Neural cell (in vitro differentiated cells): ENCODE measurements at regions not wholly inside any gene's neighbourhood (a gene's known extent, or its start where the extent isn't known, plus 50 kb on each side); places are given as distances from the start of the nearest gene placed in this dataset.

Experiments
- H2AFZ ChIP-seq: fragments of 200-600, 300-800 bp; sonication (generic), shearing (Covaris generic); 2 replicates; pipeline ENCODE4 v1.6.0; 2014; ENCODE audit warnings: low read depth, mild to moderate bottlenecking, antibody characterized with exemption, low read length, moderate library complexity
- H3F3A ChIP-seq: fragments of 200-600 bp; shearing (Covaris generic); 2 replicates; pipeline ENCODE4 v1.6.1; 2016; ENCODE audit warnings: mild to moderate bottlenecking, moderate library complexity, mixed read lengths, antibody characterized with exemption, low read length; ENCODE audit not compliant: insufficient read depth, poor library complexity, severe bottlenecking
- H3K27ac ChIP-seq: fragments of 200-600, 300-800 bp; sonication (generic), shearing (Covaris generic); 2 replicates; pipeline ENCODE4 v1.5.1; 2014; ENCODE audit warnings: mild to moderate bottlenecking, low read length, moderate library complexity
- H3K27me3 ChIP-seq: fragments of 300-800, 200-600 bp; sonication (generic), shearing (Covaris generic); 2 replicates; pipeline ENCODE4 v1.6.0; 2014; ENCODE audit warnings: mild to moderate bottlenecking, low read depth, low read length, moderate library complexity; ENCODE audit not compliant: insufficient read depth
- H3K36me3 ChIP-seq: fragments of 300-800, 200-600 bp; sonication (generic), shearing (Covaris generic); 2 replicates; pipeline ENCODE4 v1.5.1; 2014; ENCODE audit warnings: mild to moderate bottlenecking, antibody characterized with exemption, low read length, moderate library complexity; ENCODE audit not compliant: insufficient read depth
- H3K4me2 ChIP-seq: fragments of 300-800, 200-600 bp; sonication (generic), shearing (Covaris generic); 2 replicates; pipeline ENCODE4 v1.6.0; 2014; ENCODE audit warnings: mild to moderate bottlenecking, low read length
- H3K4me3 ChIP-seq: fragments of 300-800, 200-600 bp; sonication (generic), shearing (Covaris generic); 2 replicates; pipeline ENCODE4 v1.5.1; 2014; ENCODE audit warnings: mild to moderate bottlenecking, low read length, moderate library complexity
- H3K79me2 ChIP-seq: fragments of 200-600 bp; shearing (Covaris generic); replicated peaks from 2 replicates; pipeline ENCODE4 v1.6.0; 2014; ENCODE audit warnings: mild to moderate bottlenecking, low read length, moderate library complexity; ENCODE audit not compliant: insufficient read depth
- H3K9ac ChIP-seq: fragments of 300-800, 200-600 bp; sonication (generic), shearing (Covaris generic); 2 replicates; pipeline ENCODE4 v1.6.1; 2016; ENCODE audit warnings: mild to moderate bottlenecking, low read length, mixed read lengths
- H3K9me2 ChIP-seq: fragments of 200-600 bp; shearing (Covaris generic); 2 replicates; pipeline ENCODE4 v1.6.1; 2016; ENCODE audit warnings: mild to moderate bottlenecking, low read length, mixed read lengths; ENCODE audit not compliant: insufficient read depth
- H3K9me3 ChIP-seq: fragments of 200-600, 300-800 bp; sonication (generic), shearing (Covaris generic); 2 replicates; pipeline ENCODE4 v1.6.1; 2016; ENCODE audit warnings: mild to moderate bottlenecking, mixed run types, low read length, moderate library complexity, mixed read lengths
- H4K20me1 ChIP-seq: fragments of 200-600 bp; shearing (Covaris generic); 2 replicates; pipeline ENCODE4 v1.6.1; 2016; ENCODE audit warnings: mild to moderate bottlenecking, mixed run types; ENCODE audit not compliant: insufficient read depth
- CTCF ChIP-seq: fragments of 450-650 bp; IDR thresholded peaks from 2 replicates; pipeline ENCODE4 v1.5.1; 2014; ENCODE audit warnings: antibody characterized with exemption, mild to moderate bottlenecking, moderate library complexity; ENCODE audit not compliant: poor library complexity, severe bottlenecking
- EP300 ChIP-seq: fragments of 450-650 bp; conservative IDR thresholded peaks from 2 replicates; pipeline ENCODE4 v1.6.1; 2014; ENCODE audit warnings: antibody characterized with exemption, mild to moderate bottlenecking, moderate library complexity; ENCODE audit not compliant: poor library complexity, severe bottlenecking
- EZH2 ChIP-seq: fragments of 200-600, 300-800 bp; shearing (Covaris generic), sonication (generic); IDR thresholded peaks from 2 replicates; pipeline ENCODE4 v1.6.1; 2014; ENCODE audit warnings: antibody characterized with exemption, low read length, borderline replicate concordance, mild to moderate bottlenecking; ENCODE audit not compliant: insufficient read depth, poor library complexity, severe bottlenecking
- MXI1 ChIP-seq: fragments of 450-650 bp; conservative IDR thresholded peaks from 2 replicates; pipeline ENCODE4 v1.6.1; 2014; ENCODE audit warnings: antibody characterized with exemption, mild to moderate bottlenecking; ENCODE audit not compliant: poor library complexity, severe bottlenecking
- POLR2AphosphoS5 ChIP-seq: IDR thresholded peaks from 2 replicates; pipeline ENCODE4 v1.6.1; 2012
- RAD21 ChIP-seq: fragments of 450-650 bp; conservative IDR thresholded peaks from 2 replicates; pipeline ENCODE4 v1.6.1; 2014; ENCODE audit warnings: antibody characterized with exemption, mild to moderate bottlenecking, moderate library complexity
- REST ChIP-seq: IDR thresholded peaks from 2 replicates; pipeline ENCODE4 v1.6.1; 2012; ENCODE audit warnings: borderline replicate concordance
- SMC3 ChIP-seq: fragments of 450-650 bp; conservative IDR thresholded peaks from 2 replicates; pipeline ENCODE4 v1.6.1; 2014; ENCODE audit warnings: antibody characterized with exemption, mild to moderate bottlenecking, moderate library complexity; ENCODE audit not compliant: poor library complexity
- TAF1 ChIP-seq: IDR thresholded peaks from 2 replicates; pipeline ENCODE4 v1.6.1; 2012; ENCODE audit warnings: low read depth

GRCh38 chr2:176656038-176656775 lies 387.0 kb downstream of the MTX2 start:
- Histone ChIP-seq H3K36me3 (no peaks in the 10 kb centered on the region), H3K79me2 (no peaks in the 10 kb centered on the region), H3K27ac (no peak overlapping the region), H3K9me2 (no peaks in the 10 kb centered on the region), H3K9me3 (no peaks in the 10 kb centered on the region), H3K4me2 (no peak overlapping the region), H3K9ac (no peak overlapping the region), H3K4me3 (no peak overlapping the region), H4K20me1 (no peaks in the 10 kb centered on the region), H3K27me3 (no peaks in the 10 kb centered on the region), H2AFZ (no peak overlapping the region), H3F3A (no peaks in the 10 kb centered on the region)
- no peak for TF ChIP-seq CTCF
- no peak for TF ChIP-seq POLR2AphosphoS5
- TF ChIP-seq EZH2 = no peak
- no peak for TF ChIP-seq REST
- no peak for TF ChIP-seq TAF1
- TF ChIP-seq MXI1 = no peak
- TF ChIP-seq RAD21 = no peak
- no peak for TF ChIP-seq SMC3
- no peak for TF ChIP-seq EP300

- Histone ChIP-seq H4K20me1 (no peaks in the 10 kb centered on the region), H3K9me3 (no peaks in the 10 kb centered on the region), H3K79me2 (no peaks in the 10 kb centered on the region), H3K9me2 (no peaks in the 10 kb centered on the region), H3K27ac (no peak overlapping the region), H3K4me3 (no peak overlapping the region), H2AFZ (no peak overlapping the region), H3K4me2 (no peak overlapping the region), H3K36me3 (no peaks in the 10 kb centered on the region), H3K9ac (no peak overlapping the region), H3F3A (no peaks in the 10 kb centered on the region), H3K27me3 (no peaks in the 10 kb centered on the region)
- TF ChIP-seq POLR2AphosphoS5 (no peak), RAD21 (no peak), EP300 (no peak), EZH2 (no peak), MXI1 (no peak), SMC3 (no peak), CTCF (no peak), REST (no peak), TAF1 (no peak)
Observed at GRCh38 chr2:176656776-176657140, 387.5 kb downstream of the MTX2 start.
